Right lobe of liver (tissue), 6 donors: ENCODE measurements at regions not wholly inside any gene's neighbourhood (a gene's known extent, or its start where the extent isn't known, plus 50 kb on each side); places are given as distances from the start of the nearest gene placed in this dataset.
"Not testable (repeated sequence)": the region's sequence is repeated elsewhere in the genome, so short reads cannot be mapped to it uniquely, and the experiment has no call there.

Experiments
- ATAC-seq, 4 donors: fragments of 200-7000 bp; cut with Tn5 transposase; one replicate each; pipeline ENCODE4 v1.9.1; 2020; ENCODE audit warnings: mild to moderate bottlenecking in 4 of 4, moderate library complexity in 4 of 4
- DNase-seq, 3 donors: peaks; one replicate each; pipeline ENCODE4 v3.0.0-alpha.2; 2020
- H3K27ac ChIP-seq, 3 donors: fragments of 200-600 bp; one replicate each; pipeline ENCODE4 v1.8.0; 2022
- H3K27me3 ChIP-seq, 2 donors: fragments of 200-600 bp; one replicate each; pipeline ENCODE4 v1.8.0; 2022
- H3K36me3 ChIP-seq, 4 donors: fragments of 200-600 bp; sonication (generic) in 1 of 4; one replicate each; pipeline versions ENCODE4 v1.5.1 to v1.8.0; 2017 to 2022; ENCODE audit warnings: control low read depth in 1 of 4
- H3K4me1 ChIP-seq, 4 donors: fragments of 200-600 bp; sonication (generic) in 1 of 4; one replicate each; pipeline versions ENCODE4 v1.5.1 to v1.8.0; 2017 to 2022; ENCODE audit warnings: control low read depth in 1 of 4
- H3K4me3 ChIP-seq, 3 donors: fragments of 200-600 bp; one replicate each; pipeline ENCODE4 v1.8.0; 2022
- H3K9me3 ChIP-seq, 4 donors: fragments of 200-600 bp; sonication (generic) in 1 of 4; one replicate each; pipeline versions ENCODE4 v1.5.1 to v1.8.0; 2017 to 2022; ENCODE audit warnings: control low read depth in 1 of 4
- POLR2A ChIP-seq: fragments of 450-650 bp; IDR thresholded peaks from one replicate; pipeline ENCODE4 v1.6.1; 2017; ENCODE audit warnings: antibody characterized with exemption, mild to moderate bottlenecking
- WGBS: methylation state at CpG from one replicate; pipeline ENCODE4 v1.1.6; 2018; ENCODE audit warnings: low coverage, low lambda C conversion rate; ENCODE audit not compliant: insufficient coverage; ENCODE audit errors: missing lambda C conversion rate; 5-methylcytosine and 5-hydroxymethylcytosine counted together
- intact Hi-C, 2 donors: fragments of 100-400 bp; cut with DNase I; formaldehyde crosslinking; loops; one replicate each; pipeline versions ENCODE4 v1.11.2 to v1.14.1; 2022
- TF ChIP-seq, protein P1 (sequence below), 4 donors: fragments of 200-600 bp in 3 of 4; fragments of 450-650 bp in 1 of 4; IDR thresholded peaks; one replicate each; pipeline versions ENCODE4 v1.5.1 to v1.8.0; 2016 to 2022; ENCODE audit warnings: antibody characterized with exemption in 4 of 4, mild to moderate bottlenecking in 2 of 4
- donor health status: DM: no; HTN: yes; CAD: no.
- donor health status: DM: no; HTN: no; CAD: no.
- donor health status: DM: no; HTN: no; CAD: no.
- donor health status: DM: no; HTN: yes; CAD: no.
- donor health status: DM: no; HTN: yes; CAD: no.

DNA sequence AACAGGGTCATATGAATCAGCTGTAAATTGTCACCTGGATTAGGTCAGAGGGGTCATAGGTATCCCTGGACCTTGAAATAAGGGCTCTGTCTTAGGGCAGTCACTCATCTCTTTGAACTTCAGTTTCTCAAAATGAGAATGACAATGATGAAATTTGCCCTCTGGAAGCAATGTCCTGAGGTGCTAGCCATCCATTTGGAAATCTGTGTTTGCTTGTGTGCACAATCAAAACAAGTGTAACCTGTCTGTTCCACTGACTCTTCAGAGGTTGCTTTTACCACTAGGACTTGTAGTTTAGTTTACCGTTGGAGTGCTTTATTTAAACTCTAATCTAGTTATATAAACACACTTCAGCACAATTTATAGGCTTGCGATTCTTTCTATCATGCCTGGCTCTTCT, 297.3 kb downstream of the CCDC74A start:
- DNase-seq, H3K27me3 ChIP-seq, H3K4me1 ChIP-seq, intact Hi-C loops, H3K4me3 ChIP-seq, H3K36me3 ChIP-seq, H3K27ac ChIP-seq, H3K9me3 ChIP-seq: not testable (repeated sequence)
- WGBS, result 27% methylated on average over 2 of the region's 2 CpGs
- ATAC-seq, result peak in 1 of 4 donors; percentile 86

DNA sequence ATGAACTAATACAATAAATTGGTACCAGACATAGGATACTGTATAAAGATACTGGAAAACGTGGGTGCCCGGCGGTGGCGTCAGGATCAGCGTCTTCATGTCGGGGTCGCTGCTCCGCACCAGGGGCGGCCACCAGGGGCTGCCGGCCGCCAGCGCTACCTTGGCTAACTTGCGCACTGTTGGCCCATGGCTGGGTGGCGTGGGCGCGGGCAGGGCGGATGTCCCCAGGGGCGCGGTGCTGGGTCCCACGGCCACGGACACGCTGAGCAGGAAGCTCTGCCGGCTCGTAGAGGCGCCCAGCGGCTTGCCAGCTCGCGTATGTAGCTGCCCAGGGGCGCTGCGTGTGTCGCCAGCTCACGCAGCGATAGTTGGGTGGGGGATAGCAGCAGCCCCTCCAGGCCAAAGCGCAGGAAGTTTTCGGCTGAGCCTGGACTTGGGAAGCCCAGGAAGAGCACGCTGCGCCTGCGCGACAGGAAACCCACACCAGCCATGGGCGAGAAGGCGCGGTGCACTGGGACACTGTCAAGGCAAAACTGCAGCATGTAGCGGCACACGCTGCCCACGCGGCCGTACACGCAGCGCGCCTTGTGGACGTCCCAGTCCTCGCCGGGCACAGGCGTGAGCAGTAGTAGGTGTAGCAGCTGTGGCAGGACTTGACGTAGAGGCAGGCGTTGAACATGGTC, 299.9 kb downstream of the CCDC74A start:
- no peak overlapping the region for H3K27ac ChIP-seq
- intact Hi-C loops, result no loop called here
- ATAC-seq, result no peak
- no peaks in the 10 kb centered on the region for H3K36me3 ChIP-seq
- H3K9me3 ChIP-seq, result no peaks in the 10 kb centered on the region
- no peaks in the 10 kb centered on the region for H3K27me3 ChIP-seq
- no peak for DNase-seq
- no peaks in the 10 kb centered on the region for H3K4me1 ChIP-seq
- H3K4me3 ChIP-seq, result no peak overlapping the region
- 95% methylated on average over 7 of the region's 56 CpGs for WGBS
- TF ChIP-seq POLR2A, result no peak
- TF ChIP-seq, protein P1, sequence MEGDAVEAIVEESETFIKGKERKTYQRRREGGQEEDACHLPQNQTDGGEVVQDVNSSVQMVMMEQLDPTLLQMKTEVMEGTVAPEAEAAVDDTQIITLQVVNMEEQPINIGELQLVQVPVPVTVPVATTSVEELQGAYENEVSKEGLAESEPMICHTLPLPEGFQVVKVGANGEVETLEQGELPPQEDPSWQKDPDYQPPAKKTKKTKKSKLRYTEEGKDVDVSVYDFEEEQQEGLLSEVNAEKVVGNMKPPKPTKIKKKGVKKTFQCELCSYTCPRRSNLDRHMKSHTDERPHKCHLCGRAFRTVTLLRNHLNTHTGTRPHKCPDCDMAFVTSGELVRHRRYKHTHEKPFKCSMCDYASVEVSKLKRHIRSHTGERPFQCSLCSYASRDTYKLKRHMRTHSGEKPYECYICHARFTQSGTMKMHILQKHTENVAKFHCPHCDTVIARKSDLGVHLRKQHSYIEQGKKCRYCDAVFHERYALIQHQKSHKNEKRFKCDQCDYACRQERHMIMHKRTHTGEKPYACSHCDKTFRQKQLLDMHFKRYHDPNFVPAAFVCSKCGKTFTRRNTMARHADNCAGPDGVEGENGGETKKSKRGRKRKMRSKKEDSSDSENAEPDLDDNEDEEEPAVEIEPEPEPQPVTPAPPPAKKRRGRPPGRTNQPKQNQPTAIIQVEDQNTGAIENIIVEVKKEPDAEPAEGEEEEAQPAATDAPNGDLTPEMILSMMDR (IDR thresholded peaks at IDR 0.05), result no peak

DNA sequence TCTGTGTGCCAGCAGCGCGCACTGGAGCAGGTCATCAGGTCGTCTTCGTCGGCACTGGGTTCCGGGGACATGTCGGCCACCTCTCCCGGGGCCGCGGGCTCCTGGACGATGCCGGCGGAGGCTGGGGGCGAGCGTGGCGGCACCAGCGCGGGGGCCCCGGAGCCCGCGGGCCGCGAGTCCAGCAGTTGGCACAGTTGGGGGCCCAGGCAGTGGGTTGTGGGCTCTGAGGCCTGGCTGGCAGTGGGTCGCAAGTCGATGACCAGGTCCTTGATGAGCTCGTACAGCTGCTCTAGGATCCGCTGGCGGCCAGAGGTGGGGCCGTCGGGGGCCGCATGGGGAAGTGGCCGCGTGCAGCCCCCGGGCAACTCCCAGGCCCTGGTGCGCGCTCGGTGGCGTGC, 300.5 kb downstream of the CCDC74A start:
- ATAC-seq (no peak), DNase-seq (no peak)
- Histone ChIP-seq H3K9me3 (no peaks in the 10 kb centered on the region), H3K4me3 (no peak overlapping the region), H3K27me3 (no peaks in the 10 kb centered on the region), H3K27ac (no peak overlapping the region), H3K4me1 (no peaks in the 10 kb centered on the region), H3K36me3 (no peaks in the 10 kb centered on the region)
- TF ChIP-seq, protein P1 (IDR thresholded peaks at IDR 0.05), result no peak
- TF ChIP-seq POLR2A, result no peak
- intact Hi-C loops, result no loop called here
- no CpG with 5 or more reads among the region's 38 CpGs for WGBS

DNA sequence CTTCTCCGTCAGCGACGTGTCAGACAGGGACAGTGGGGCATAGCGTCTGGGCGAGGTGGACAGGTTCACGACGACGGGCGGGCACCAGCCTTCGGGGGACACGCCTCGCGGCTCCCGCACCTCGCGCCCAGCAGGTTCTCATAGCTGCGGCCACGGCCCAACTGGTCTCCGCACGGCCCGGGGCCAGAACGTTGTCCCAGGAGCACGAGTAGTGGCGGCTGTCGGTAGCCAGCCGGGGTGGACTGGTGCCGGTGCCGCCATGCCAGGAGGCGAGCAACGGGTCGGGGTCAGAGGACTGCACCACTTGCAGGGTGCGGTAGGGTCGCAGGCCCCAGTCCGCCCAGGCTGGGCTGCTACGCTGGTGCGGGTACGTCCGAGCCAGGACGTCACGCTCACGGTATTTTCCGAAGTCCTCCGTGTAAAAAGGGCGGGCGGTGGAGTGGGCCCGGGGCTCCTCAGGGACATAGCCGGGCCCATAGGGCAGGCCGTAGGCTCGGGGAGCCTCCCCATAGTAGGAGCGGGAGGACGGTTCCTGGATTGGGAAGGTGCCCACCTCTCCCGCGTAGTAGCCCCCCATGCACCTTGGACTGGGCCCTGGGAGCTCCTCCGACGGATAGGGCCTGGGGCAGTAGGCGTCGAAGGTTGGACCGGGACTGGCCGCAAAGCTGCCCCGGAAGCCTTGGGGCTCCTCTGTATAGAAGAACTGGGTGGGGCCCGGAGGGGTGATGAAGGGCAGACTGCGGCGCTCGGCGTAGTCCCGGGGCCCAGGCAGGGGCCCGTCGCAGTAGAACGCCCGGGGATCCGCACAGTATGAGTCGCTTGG, 301.2 kb downstream of the CCDC74A start:
- WGBS, result no CpG with 5 or more reads among the region's 72 CpGs
- DNase-seq, result not testable (repeated sequence)

DNA sequence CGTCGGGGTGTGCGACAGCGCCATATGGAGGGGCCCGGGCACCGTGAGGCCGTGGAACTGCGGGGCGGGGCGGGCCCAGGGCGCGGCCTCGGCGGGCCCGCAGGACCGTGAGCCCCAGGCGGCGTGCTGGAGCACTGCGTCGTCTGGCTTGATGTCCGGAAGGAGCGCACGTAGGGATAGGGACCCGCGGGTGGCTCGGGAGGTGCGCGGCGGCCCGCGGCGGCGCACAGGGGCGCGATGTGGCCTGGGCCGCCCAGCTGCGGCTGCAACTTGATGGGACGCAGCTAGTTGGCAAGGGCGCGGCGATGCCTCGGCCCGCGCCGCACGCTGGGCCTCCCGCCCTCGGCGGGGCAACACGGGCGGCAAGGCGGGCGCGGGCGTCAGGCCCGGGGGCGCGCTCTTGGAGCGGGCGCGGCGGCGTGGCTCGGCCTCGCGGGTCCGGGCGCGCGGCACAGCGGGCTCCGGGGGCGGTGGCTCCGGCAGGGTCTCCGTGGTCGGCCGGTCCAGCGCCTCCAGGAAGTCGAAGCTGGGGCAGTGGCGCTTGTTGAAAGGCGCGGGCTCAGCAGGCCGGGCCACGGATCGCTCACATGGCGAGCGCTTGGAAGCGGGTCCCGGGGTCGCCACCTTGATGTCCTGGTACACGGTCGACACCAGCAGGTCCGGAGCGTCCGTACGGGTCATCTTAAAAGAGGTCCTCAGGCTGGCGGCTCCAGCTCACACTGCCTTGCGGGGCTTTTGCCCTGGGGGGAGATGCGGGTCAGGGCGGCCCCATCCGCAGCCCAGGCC, 302.0 kb downstream of the CCDC74A start:
- H3K36me3 ChIP-seq, intact Hi-C loops, DNase-seq, H3K9me3 ChIP-seq, H3K27me3 ChIP-seq, H3K4me3 ChIP-seq, H3K27ac ChIP-seq, ATAC-seq, H3K4me1 ChIP-seq: not testable (repeated sequence)
- 0% methylated on average over 1 of the region's 101 CpGs for WGBS

More for the DNA sequence above, 301.2 kb downstream of the CCDC74A start:
- H3K4me3 ChIP-seq, H3K9me3 ChIP-seq, H3K4me1 ChIP-seq, ATAC-seq, H3K27me3 ChIP-seq, H3K36me3 ChIP-seq, H3K27ac ChIP-seq, intact Hi-C loops: not testable (repeated sequence)

DNA sequence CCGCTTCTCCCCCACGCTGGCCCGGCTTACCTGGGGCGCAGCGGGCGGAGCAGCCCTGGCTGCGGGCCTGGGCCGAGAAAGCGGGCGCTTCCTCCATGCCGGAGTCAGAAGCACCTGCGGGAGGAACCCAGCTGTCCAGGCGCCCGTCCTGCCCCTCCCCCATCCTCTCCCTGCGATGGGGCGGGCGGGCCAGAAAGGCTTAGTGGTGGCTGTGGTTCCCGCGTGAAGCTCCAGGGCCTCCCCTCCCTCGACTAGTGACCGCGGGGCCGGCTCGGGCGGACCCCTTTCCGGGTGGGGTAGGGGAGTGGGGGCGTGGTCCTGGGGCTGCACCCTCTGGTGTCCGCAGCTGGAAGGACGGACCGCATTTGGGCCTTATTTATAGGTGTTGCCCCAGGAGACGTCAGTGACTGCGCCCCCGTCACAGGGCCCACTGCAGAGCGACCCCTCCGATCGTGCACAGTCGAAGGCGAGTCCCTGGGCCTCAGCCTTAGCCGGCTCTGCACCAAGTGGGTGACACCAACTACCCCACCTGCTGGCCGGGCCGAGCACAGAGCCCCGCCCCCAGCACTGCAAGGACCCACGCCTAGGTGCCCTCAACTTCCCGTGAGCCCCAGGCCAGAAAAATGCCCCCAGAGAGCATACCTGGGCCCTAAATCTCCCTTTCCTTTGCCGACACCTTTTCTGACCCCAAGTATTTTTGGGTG, 302.7 kb downstream of the CCDC74A start:
- intact Hi-C loops, H3K27me3 ChIP-seq, H3K4me3 ChIP-seq, H3K4me1 ChIP-seq, H3K36me3 ChIP-seq, H3K9me3 ChIP-seq, DNase-seq, ATAC-seq, H3K27ac ChIP-seq: not testable (repeated sequence)
- no CpG with 5 or more reads among the region's 45 CpGs for WGBS

DNA sequence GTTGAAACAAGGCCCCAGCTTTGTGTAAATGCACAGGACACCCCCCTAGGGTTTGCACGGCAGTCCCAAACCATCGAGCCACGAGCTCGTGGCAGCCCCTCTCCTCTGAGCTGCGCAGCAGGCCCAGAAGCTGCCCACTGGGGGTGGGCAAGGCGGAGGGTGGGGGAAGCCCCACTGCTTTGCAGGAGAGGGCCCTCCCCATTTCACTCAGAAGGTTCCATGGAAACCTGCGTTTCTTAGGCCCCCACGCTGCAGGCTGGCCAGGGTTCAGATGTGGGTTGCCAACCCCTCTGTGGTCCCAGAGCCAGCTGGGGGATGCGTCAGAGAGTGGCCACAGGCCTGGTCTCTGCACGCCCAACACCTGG, 303.2 kb downstream of the CCDC74A start:
- not testable (repeated sequence) for ATAC-seq, H3K9me3 ChIP-seq, DNase-seq

DNA sequence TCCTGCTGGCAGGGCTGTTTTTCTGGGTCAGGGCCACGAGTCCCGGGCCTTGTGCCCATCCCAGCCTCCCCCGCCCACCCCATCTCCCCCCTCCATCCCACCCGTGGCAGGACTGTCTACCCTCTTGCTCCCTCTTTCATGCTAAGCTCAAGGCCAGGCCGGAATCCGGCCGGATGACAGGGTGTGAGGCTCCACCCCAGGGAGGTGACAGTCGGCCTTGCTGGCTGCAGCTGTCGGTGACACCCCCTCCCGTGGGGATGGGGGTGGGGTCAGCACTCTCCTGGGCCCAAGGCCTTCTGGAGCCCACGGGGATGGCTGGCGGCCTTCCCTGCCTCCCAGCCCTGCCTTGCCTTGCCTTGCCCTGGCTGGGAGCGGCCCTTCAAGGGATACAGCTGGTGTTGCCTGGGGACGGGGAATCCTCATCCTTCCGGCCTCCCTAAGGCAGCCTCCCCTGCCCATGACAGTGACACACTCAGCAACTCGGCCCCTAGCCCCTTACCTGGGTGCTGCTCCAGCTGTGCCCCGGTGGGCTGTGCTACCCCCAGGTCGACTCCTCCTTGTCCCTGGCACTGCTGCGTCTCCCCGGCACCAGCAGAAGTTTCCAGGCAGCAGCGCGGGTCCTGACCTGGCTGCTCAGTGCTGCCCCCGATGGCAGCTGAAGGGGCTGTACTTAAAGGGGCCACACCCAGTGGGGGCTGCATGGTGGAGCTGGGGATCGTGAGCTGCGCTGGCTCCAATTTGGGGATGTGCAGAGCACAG, 303.9 kb downstream of the CCDC74A start:
- H3K9me3 ChIP-seq, intact Hi-C loops, H3K4me3 ChIP-seq, H3K4me1 ChIP-seq, H3K27me3 ChIP-seq, H3K27ac ChIP-seq, H3K36me3 ChIP-seq, DNase-seq: not testable (repeated sequence)
- WGBS, result 53% methylated on average over 9 of the region's 25 CpGs
- peak in 3 of 4 donors; percentile 46 to 66 (median 50) for ATAC-seq

More for the DNA sequence above, 303.2 kb downstream of the CCDC74A start:
- H3K27ac ChIP-seq, intact Hi-C loops, H3K4me1 ChIP-seq, H3K27me3 ChIP-seq, H3K36me3 ChIP-seq, H3K4me3 ChIP-seq: not testable (repeated sequence)
- WGBS, result no CpG with 5 or more reads among the region's 10 CpGs
